SU-DHL-6 (cell line): ENCODE measurements at regions not wholly inside any gene's neighbourhood (a gene's known extent, or its start where the extent isn't known, plus 50 kb on each side); places are given as distances from the start of the nearest gene placed in this dataset.

Experiments
- H2AFZ ChIP-seq: fragments of 200-600 bp; sonication (generic); 2 replicates; pipeline ENCODE4 v1.6.1; 2014; ENCODE audit warnings: low read depth, mild to moderate bottlenecking, moderate library complexity, mixed read lengths, antibody characterized with exemption, low read length; ENCODE audit not compliant: severe bottlenecking
- H3F3A ChIP-seq: fragments of 200-600 bp; shearing (Covaris generic); 2 replicates; pipeline ENCODE4 v1.6.0; 2016; ENCODE audit warnings: antibody characterized with exemption, mild to moderate bottlenecking; ENCODE audit not compliant: insufficient read depth
- H3K27ac ChIP-seq: fragments of 200-600 bp; sonication (generic); 2 replicates; pipeline ENCODE4 v1.5.1; 2016; ENCODE audit warnings: low read depth, mild to moderate bottlenecking, low read length, moderate library complexity, mixed read lengths
- H3K27me3 ChIP-seq: fragments of 200-600 bp; sonication (generic), shearing (Covaris generic); 2 replicates; pipeline ENCODE4 v1.6.0; 2014; ENCODE audit warnings: mild to moderate bottlenecking, low read length
- H3K36me3 ChIP-seq: fragments of 200-600 bp; sonication (generic); 2 replicates; pipeline ENCODE4 v1.6.1; 2014; ENCODE audit warnings: mild to moderate bottlenecking, low read length, mixed read lengths
- H3K4me2 ChIP-seq: fragments of 300-600, 200-600 bp; shearing (Covaris generic), sonication (generic); 2 replicates; pipeline ENCODE4 v1.6.0; 2014; ENCODE audit warnings: low read length, low read depth, mild to moderate bottlenecking; ENCODE audit not compliant: poor library complexity, severe bottlenecking
- H3K4me3 ChIP-seq: fragments of 200-600 bp; sonication (generic); 2 replicates; pipeline ENCODE4 v1.5.1; 2014; ENCODE audit warnings: antibody characterized with exemption, low read length, mild to moderate bottlenecking, mixed read lengths; ENCODE audit not compliant: insufficient read depth, poor library complexity, severe bottlenecking
- H3K79me2 ChIP-seq: fragments of 200-600 bp; sonication (generic); 2 replicates; pipeline ENCODE4 v1.6.1; 2014; ENCODE audit warnings: mild to moderate bottlenecking, low read length, moderate library complexity; ENCODE audit not compliant: insufficient read depth
- H3K9ac ChIP-seq: fragments of 200-600 bp; sonication (generic); 2 replicates; pipeline ENCODE4 v1.7.0; 2014; ENCODE audit warnings: mild to moderate bottlenecking, low read length
- H3K9me2 ChIP-seq: fragments of 200-600 bp; sonication (generic); replicated peaks from 2 replicates; pipeline ENCODE4 v1.6.1; 2014; ENCODE audit warnings: low read length; ENCODE audit not compliant: insufficient read depth
- H3K9me3 ChIP-seq: fragments of 200-600 bp; sonication (generic); 2 replicates; pipeline ENCODE4 v1.6.1; 2014; ENCODE audit warnings: low read length, mixed read lengths; ENCODE audit not compliant: insufficient read depth
- H4K20me1 ChIP-seq: fragments of 200-600 bp; sonication (generic); 2 replicates; pipeline ENCODE4 v1.6.1; 2014; ENCODE audit warnings: low read depth, mild to moderate bottlenecking, antibody characterized with exemption, low read length, moderate library complexity, mixed read lengths
- CTCF ChIP-seq: fragments of 200-600 bp; sonication (generic); IDR thresholded peaks from one replicate; pipeline ENCODE4 v1.5.1; 2017; ENCODE audit warnings: antibody characterized with exemption, mild to moderate bottlenecking, low read length, moderate library complexity; ENCODE audit not compliant: insufficient read depth, poor library complexity, severe bottlenecking
- EZH2phosphoT487 ChIP-seq: fragments of 200-600 bp; sonication (generic), shearing (Covaris generic); conservative IDR thresholded peaks from 2 replicates; pipeline ENCODE4 v1.6.1; 2018; ENCODE audit warnings: mild to moderate bottlenecking, antibody characterized with exemption, low read length, moderate library complexity, mixed read lengths

- Histone ChIP-seq H3K4me3 (no peak overlapping the region), H2AFZ (no peak overlapping the region), H3K79me2 (no peaks in the 10 kb centered on the region), H3K9me3 (no peaks in the 10 kb centered on the region), H3K27me3 (no peaks in the 10 kb centered on the region), H4K20me1 (no peaks in the 10 kb centered on the region), H3K36me3 (no peaks in the 10 kb centered on the region), H3K4me2 (no peak overlapping the region), H3K27ac (no peak overlapping the region), H3F3A (no peaks in the 10 kb centered on the region), H3K9ac (no peak overlapping the region), H3K9me2 (no peaks in the 10 kb centered on the region)
- TF ChIP-seq EZH2phosphoT487 (no peak), CTCF (no peak)
Observed at GRCh38 chr9:26132746-26133312, 454.6 kb upstream of the TUSC1 start.

GRCh38 chr9:26131886-26132285, 453.6 kb upstream of the TUSC1 start:
- Histone ChIP-seq H3F3A (no peaks in the 10 kb centered on the region), H4K20me1 (no peaks in the 10 kb centered on the region), H3K36me3 (no peaks in the 10 kb centered on the region), H3K4me2 (no peak overlapping the region), H3K27me3 (no peaks in the 10 kb centered on the region), H3K4me3 (no peak overlapping the region), H3K27ac (no peak overlapping the region), H3K79me2 (no peaks in the 10 kb centered on the region), H3K9ac (no peak overlapping the region), H2AFZ (no peak overlapping the region), H3K9me2 (no peaks in the 10 kb centered on the region), H3K9me3 (no peaks in the 10 kb centered on the region)
- TF ChIP-seq CTCF: no peak
- TF ChIP-seq EZH2phosphoT487: no peak

- Histone ChIP-seq H3K9me3 (no peaks in the 10 kb centered on the region), H3K4me2 (no peak overlapping the region), H3K27ac (no peak overlapping the region), H3K79me2 (no peaks in the 10 kb centered on the region), H3F3A (no peaks in the 10 kb centered on the region), H3K4me3 (no peak overlapping the region), H2AFZ (no peak overlapping the region), H3K9me2 (no peaks in the 10 kb centered on the region), H3K36me3 (no peaks in the 10 kb centered on the region), H3K27me3 (no peaks in the 10 kb centered on the region), H3K9ac (no peak overlapping the region), H4K20me1 (no peaks in the 10 kb centered on the region)
- no peak for TF ChIP-seq EZH2phosphoT487
- no peak for TF ChIP-seq CTCF
Observed at GRCh38 chr9:26129217-26129616, 451.0 kb upstream of the TUSC1 start.
